ENCODE measurements at regions not wholly inside any gene's neighbourhood (a gene's known extent, or its start where the extent isn't known, plus 50 kb on each side); places are given as distances from the start of the nearest gene placed in this dataset.

DNA sequence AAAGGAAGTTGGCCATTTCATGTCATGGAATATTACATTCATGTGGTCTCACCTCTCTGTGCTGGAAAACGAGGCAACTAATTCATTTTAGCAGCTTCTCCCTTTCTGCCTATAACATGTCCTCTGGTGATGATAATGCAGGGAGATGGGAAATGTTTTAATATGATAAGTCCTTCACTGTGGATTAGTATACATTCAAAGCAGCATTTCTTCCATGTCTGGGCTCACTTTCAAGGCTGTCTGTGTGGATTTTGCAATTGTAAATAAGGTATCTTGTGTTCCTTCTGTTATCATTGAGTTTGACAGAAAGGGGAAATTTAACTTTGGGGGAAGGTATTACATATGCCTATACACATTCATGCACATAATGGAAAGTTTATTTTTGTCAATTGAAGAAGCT is 374.7 kb upstream of the DAB1 start:
- DNase-seq, result no peak

DNA sequence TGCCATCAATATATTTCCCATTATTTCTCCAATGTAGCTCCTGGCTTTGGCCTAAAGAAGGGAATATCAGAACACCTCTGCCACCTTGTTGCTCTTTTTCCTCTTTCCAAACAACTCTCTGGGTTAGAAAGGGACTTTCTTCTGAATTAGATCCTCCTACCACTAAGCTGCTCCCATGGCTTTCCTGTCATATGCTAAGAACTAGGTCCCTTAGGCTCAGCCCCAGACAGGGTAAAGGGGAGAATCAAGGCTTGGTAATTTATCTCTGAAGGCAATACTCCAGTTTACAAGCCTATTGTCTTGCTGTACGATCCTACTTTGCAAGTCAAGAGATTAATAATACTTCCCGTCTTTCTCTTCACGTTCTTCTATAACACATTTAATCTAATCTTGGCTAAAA is 373.2 kb upstream of the DAB1 start:
- no peak for DNase-seq

DNA sequence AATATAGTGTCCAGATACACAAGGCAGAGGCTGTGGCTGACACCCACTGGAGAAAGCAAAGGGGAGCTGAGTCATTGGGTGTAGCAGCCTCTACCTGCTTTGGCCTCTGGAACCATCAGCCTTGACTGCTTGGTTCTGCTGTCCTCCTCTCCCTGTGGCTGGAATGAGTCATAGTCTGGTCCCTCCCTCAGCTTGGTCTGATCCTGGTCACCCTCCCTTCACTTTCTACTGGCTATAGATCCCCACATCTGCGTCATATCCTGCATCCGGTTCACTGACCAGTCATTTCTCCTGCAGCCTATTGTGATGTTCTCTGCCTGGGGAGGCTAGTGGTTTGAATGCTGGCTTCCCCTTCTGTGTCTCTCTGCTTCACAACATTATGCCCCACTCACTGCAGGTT is 372.8 kb upstream of the DAB1 start:
- DNase-seq, result no peak

DNA sequence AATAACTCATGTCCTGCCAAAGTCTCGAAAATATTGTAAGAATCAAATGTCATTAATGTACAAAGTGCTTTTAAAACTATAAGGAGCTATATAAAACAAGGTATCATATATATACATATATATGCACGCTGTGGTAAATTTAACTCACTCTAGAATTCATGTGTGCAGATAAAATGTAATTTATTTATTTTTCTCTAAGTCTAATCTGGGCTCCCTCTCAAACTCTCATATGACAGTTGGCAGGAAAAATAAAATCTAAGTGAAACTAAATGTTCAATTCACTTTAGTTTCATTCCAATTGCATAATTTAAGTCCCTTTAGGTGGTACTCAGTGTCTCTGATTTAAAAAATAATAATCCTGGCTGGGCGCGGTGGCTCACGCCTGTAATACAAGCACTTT is 372.0 kb upstream of the DAB1 start:
- DNase-seq, result no peak

DNA sequence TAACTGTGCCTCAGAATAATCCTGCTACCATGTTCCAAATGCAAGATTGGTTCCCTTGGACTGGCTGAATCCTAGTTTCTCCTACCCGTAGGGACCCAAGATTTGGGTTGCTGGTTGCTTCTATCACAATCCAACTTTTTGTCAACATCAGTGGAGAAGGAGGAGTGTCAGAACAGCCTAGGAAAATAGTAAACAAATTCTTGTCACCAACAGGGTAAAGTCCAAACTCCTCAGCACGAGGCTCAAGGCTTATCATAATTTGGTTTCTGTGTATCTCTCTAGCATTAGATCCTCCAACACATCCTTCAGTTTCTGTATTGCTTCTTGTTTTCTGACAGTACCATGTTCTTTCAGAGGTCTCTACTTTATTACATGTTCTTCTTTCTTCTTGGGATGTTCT is 370.2 kb upstream of the DAB1 start:
- no peak for DNase-seq

DNA sequence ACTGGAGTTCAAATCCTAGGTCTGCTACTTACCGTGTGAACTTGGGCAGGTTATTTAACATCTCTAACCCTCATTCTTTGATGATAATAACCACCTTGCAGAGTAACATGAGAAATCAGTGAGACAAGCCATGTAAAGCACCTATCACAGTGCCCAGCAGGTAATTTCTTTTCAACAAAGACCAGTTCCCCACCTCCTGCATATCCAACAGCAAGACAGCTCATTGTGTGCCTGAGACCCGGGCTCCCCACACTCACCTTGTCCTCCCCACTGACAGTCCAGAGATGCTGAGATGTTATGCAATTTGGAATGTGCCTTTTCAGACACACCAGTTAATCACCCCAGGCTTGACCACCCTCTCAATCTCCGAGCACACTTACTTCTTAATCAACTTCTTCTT is 367.6 kb upstream of the DAB1 start:
- DNase-seq, result no peak

DNA sequence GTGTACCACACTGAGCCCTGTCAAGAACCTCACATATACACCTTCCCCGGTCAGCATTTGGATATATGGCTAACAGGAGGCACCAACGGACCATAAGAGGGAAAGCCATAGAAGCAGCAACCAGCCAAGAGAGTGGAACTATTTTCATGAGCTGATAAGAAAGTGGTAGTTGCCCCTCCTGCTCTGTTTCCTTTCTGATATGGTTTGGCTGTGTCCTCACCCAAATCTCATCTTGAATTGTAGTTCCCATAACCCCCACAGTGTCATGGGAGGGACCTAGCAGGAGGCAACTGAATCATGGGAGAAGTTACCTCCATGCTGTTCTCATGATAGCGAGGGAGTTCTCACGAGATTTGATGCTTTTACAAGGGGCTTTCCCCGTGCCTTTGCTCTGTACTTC is 366.1 kb upstream of the DAB1 start:
- no peak for DNase-seq

DNA sequence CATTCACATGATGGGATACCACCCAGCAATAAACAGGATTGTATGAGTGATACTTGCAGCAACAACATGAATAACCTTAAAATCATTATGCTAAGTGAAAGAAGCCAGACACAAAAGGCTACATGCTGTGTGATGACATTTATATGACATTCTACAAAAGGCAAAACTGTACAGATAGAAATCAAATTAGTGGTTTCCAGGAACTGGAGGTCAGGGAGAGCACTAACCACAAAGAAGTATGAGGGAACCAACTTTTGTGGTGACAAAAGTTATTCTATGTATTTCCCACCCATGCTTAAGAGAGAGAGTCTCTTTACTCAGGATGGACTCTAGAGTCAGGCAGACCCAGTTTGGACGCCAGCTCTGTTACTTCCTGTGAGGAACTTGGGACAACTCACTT is 364.5 kb upstream of the DAB1 start:
- no peak for DNase-seq

DNA sequence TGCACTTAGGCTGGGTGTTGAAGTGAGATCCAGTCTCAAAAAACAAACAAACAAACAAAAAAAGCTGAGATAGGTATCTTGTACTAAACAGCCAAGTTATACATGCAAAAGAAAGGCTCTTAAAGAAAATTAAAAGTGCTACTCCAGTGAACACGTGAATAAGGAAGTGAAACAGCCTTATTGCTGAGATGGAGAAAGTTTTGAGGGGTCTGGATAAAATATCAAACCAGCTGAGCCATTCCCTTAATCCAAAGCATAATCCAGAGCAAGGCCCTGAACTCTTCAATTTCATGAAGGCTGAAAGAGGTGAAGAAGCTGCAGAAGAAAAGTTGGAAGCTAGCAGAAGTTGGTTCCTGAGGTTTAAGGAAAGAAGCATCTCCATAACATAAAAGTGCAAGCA is 360.5 kb upstream of the DAB1 start:
- no peak for DNase-seq

DNA sequence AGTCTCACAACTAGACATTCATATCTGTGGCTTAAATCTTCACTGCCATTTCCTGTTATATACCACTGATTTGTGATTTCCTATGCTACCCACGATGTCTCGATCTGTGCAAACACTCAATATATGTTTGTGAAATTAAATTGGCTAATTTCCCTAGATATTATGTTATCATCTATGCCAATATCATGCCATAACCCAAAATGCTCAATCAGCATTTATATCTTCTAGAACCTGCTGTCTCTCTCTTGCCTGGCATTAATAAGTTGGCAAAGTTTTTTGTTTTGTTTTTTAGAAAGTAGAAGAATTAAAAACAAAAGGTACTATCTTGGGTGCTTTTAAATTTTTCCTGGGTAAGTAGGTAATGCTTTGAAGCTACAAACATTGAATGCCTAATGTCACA is 358.5 kb upstream of the DAB1 start:
- no peak for DNase-seq

DNA sequence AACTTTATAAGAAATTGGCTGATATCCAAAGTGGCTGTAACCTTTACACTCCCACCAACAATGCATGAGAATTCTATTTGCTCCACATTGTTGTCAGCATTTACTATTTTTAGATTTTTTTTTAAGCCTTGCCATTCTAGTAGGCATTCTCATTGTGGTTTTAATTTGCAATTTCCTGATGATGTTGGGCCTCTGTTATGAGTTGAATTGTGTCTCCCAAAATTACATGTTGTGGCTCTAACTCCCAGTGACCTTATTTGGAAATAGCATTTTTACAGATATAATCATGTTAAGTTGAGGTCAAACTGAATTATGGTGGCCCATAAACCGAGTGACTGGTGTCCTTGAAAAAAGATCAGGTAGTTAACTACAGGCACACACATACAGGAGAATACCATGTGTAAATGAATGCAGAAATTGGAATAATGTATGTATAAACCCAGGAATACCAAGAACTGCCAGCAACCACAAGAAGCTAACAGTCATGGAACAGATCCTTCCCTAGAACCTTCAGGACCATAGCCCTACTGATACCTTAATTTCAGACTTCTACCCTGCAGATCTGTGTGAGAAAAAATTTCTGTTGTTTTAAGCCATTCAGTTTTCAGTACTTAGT is 348.8 kb upstream of the DAB1 start:
- no peak for DNase-seq

DNA sequence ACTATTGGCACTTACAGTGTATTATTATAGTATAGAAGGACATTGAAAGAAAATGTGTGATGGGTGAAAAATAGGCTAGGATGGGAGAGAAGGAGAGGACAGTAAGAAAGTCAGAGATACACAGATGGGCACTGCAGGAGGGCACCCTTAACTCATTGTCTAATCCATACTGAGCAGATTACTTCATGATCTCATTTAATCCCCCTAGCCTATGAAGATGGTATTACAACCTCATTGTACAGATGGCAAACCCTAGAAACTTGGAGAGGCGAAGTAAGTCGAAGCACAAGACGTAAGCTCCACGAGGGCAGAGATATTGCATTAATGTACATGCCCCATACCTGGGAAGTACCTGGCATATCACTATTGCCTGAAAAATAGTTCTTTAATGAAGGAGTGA is 346.9 kb upstream of the DAB1 start:
- no peak for DNase-seq

DNA sequence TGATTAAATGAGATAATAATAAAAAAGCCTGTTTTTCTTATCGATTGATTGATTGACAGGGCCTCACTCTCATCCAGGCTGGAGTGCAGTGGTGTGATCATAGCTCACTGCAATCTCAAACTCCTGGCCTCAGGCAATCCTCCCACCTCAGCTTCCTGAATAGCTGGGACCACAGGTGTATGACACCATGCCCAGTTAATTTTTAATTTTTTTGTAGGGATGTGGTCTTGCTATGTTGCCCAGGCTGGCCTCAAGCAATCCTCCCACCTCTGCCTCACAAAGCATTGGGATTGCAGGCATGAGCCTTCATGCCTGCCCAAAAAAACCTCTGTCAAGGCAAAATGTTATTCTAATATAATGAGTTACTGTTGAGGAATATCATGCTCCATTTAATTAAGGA is 346.4 kb upstream of the DAB1 start:
- no peak for DNase-seq

DNA sequence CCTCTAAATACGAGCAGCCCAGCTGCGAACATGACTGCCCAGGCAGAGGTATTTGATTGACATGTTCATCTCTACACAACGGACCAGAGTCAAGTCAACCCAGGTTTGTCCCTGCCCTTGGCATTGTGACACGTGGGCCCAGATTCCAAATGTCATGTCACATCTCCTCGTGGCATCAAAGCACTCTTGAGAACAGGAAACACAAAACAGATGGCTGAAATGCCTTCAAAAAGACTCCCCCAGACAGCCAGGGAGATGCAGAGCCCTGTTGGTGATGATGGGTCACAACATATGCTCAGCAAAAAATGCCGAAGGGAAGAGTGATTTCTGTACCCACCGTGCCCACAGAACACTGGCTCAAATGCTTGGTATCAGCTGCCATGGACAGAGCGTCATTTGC is 337.8 kb upstream of the DAB1 start:
- DNase-seq, result no peak

DNA sequence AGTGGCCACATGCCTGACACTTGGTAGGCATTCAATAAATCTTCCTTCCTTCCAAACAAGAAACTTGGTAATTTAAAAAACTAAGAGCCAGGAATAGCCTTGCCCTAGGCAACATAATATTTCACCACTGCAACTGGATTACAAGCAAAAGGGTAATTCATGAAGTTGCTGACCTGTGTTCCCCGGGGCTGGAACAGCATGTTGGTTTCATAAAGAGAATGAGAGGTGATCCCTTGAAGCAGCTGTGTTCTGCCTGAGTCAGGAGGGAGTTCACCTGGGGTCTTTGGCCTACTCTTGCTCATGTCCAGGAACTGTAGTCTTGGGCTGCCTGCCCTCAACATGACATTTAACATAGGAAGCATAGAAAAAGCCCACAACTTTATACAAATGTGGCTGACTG is 329.0 kb upstream of the DAB1 start:
- no peak for DNase-seq

DNA sequence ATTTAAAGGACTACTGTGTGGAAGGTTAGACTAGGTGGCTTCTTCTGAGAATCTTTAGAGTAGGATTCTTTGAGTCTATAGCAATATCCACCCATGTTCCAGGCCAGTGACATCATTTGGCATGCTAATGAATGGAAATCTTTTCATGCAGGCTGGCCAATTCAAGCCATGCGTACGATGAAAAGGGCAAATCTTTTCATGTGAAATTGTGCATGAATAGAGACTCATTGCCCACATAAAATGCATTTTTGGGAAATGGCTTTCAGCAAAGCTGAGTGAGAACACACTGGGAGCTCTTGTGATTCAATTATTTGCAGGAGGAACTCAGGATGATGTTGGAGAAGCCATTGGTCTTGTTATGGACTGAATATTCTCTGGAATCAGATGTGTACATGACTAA is 324.9 kb upstream of the DAB1 start:
- DNase-seq, result no peak

DNA sequence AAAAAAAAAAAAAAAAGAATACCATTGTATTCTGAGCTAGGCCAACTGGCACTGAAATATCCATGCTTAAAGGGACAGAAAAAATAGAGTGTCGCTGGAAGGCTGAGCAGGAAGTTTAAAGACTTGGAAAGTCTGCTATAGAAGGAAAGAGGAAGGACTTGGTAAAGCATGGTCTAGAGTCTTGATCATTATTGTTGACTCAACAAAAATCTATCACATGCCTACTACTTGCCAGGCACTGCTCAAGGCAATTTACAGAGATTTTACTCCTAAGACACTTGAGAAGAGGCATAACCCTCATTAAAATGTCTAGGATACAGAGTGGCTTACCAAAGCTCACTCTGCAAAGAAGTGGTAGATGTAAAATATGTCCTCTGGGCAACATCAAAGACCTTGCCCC is 324.0 kb upstream of the DAB1 start:
- DNase-seq, result no peak

DNA sequence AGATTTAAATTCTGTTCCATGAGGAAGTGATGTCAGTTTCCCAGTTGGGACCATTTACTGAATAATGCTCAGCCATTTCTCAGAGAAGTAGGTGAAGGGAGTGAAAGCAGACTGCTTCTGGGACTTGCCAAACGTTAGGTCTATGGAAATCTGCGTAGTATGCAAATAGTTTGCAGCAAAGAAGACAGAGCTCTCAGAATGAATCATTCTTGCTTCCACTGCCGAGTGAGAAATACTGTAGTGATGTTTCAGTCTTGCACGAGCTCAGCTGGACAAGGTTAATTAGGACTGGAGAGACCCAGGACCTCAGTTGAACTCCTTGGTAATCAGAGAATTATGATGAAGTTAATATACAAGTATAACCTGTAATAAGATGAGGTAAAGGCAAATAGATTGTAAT is 317.7 kb upstream of the DAB1 start:
- no peak for DNase-seq

DNA sequence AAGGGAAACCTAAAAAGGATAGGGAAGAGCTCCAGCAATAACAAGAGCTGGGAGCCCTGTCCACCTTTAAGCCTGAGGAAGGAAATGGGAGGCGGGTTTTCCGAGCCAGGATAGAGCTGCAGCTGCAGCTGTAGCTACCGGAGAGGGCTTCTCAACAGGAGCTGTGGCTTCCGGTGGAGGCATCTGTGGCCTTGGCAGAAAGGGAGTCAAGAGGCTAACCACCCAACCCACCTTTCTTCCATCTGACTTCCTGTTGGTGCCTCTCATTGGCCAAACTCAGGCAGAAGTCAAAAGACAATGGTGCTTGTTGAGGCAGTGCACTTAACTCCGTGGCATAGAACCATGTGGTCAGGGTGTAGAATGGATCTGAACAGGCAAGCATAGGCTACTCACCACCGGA is 313.1 kb upstream of the DAB1 start:
- no peak for DNase-seq

DNA sequence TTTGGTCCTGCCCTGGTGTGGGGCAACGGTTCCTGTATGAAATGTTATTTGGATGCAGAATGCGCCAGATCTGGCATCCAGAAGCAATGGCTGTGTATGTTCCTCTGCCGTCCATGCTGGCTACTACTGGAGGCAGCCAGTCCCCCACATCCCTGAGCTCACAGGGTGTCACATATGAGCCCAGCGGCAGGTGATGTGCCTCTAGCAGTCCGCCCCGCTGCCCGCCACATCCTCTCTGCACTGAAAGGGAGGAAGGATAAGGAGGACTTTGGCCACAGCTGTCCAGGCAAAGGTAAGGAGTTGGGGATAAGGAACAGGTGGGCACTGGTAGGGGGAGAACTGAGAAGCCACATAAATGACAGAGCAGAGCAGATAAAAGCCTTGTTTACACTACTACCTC is 305.3 kb upstream of the DAB1 start:
- DNase-seq, result no peak

DNA sequence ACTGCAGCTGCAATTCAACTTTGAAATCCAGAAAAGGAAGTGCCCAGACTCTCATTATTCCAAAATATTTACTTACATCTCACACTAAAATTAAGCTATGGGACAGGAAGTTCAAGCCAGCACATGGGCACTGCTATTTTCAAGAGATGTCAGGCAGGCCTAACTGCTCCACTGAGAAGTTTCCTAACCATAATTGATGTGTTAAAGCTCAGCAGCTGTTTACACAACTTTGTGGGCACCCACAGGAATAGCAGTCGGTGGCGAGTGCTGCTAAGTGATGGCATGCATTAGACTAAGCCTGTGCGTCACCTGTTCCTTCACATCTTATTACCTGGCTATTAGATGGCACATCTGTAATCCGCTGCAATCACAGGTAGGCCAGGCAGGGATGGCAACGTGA is 303.3 kb upstream of the DAB1 start:
- no peak for DNase-seq

DNA sequence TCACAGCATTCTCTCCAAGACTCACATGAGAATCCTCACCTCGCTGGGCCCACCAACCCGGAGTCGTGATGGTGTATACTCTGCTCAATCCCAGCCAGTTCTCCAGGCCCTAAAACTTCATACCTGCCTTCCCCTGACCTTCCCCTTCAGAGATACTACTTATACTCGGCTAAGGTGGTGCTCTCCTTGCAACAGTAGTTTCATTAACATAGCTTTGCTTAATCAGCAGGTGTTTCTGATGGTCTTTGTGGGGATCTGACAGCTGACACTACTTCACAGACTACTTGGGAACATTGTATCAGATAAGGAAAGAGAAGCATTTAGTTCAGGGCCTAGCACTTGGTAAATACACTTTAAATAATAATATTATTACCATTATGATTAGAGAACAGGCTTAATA is 301.5 kb upstream of the DAB1 start:
- DNase-seq, result no peak

DNA sequence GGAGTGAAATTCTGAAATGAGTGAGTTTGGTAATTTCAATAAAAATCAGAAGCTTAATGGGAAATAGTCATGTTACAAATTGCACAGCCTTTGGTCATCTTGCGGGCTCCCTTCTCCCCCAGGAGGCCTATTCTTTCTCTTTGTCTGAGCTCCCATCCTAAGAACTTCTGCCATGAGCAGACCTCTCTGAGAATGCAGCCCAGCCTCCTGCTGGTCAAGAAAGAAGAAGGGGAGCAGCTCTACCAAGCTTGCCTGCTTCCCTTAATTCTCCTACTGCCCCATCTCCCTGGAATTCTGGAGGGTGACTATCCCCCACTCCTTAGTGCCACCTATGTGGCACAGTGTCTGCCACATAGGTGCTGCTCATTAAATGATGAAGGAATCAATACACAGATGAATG is 300.7 kb upstream of the DAB1 start:
- no peak for DNase-seq

DNA sequence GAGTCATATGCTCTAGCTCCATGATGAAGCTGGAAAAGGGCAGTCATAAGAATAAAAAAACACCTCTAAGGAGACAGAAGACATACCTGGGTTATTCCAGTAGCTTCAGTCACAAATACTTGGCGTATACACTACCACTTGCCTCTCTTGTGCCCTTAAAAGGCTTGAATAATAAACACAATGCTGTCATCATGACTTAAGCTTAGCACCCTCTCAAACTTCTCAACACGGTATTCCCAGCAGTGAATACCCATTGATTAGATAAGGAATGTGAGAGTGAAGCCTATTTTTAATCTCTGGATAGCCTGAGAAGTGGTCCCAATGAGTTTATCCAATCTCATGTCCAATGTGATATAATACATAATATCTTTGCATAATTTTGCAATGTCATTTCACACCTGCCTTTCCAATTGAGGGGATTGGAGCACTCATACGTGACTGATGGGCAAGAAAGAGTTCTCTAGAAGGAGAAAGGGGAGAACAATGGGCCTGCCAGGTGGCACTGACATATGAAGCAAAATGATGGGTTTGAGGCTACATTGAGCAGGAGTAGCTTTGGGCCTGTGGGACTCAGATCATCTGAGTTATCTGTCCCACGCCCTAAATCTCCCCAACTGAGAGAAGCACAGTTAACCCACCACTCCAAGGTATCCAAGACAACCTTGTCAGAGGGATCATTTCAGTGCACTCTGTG is 298.6 kb upstream of the DAB1 start:
- DNase-seq, result no peak

DNA sequence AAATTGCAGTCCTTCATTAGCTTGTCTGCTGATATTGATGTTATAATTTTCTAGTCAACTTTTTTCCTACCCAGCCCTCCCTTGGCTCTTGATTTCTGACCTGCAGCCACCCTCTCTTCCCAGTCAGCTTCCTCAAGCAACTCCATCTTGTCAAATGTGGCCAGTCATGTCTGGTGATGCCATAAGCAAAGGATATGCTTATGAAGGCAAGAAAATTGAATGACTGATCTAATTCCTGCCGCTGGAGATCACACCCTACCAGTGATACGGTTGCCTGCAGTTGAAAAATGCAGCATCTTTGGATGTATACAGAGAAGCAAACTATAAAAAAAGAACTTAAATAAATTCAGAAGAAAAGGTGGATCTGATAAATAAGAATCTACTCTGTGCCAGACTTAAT is 297.1 kb upstream of the DAB1 start:
- no peak for DNase-seq
